GM19395 (cell line): ENCODE measurements at regions not wholly inside any gene's neighbourhood (a gene's known extent, or its start where the extent isn't known, plus 50 kb on each side); places are given as distances from the start of the nearest gene placed in this dataset.

Experiments used
- ATAC-seq: cut with Tn5 transposase; IDR thresholded peaks from one replicate; pipeline ENCODE4 v1.9.1; 2021; ENCODE audit warnings: mild to moderate bottlenecking, moderate library complexity; ENCODE audit not compliant: unreplicated experiment

DNA sequence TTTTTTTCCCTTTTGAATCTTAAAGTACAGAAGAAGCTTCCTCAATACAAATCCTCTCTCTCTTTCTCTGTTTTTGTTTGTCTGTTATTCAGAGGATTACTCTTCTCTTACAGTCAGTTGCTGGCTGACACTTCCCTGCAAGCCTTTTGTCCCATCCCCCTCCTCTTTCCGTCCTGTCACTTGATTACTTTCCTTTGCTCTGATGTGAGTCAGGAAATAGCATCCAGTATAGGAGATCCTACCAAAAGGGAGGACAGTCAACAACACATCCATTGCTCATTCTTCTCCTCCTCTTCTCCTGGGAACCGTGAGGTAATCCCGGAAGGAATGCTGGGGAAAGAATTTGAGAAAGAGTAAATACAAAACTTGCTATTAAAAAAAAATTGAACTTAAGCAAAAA is 79.3 kb upstream of the SCN7A start:
- no peak for ATAC-seq

DNA sequence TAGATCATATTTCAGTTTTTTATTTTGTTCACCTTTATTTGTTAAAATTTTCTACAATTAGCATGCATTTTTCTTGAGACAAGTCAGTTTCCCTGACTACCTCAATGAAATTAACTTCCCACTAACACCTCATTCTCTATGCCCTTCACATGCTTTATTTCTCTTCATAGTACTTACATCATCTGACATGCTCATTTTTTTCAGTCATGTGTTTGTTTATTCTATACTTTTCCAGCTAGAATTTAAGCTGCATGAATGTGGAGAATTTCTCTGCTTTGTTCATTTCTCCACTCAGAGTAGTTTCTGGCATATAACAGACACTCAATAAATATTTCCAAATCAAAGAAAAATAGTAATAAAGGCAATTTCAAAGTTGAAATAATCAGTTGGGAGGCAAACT is 78.9 kb upstream of the SCN7A start:
- ATAC-seq, result no peak

GRCh38 chr2:166568409-166568808 is 74.4 kb upstream of the SCN7A start:
- no peak for ATAC-seq

DNA sequence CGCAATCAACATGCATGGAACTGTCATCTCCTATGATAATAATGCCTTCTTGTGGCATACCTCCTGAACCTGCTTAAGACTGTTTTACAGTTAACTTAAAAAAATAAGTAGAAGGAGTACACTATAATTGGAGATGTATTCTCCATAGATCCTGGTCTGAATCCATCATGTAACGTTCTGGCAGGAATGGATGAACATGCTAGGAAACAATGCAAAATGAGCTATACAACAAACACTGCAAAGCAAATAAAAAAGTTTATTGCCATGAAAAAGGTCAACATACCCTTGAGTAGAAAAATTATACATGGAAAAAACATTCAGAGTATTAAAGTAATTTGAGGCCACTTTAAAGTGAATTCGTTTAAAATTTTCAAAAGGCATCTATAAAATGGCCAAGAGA is 71.5 kb upstream of the SCN7A start:
- no peak for ATAC-seq

- no peak for ATAC-seq
These were observed 69.8 kb upstream of the SCN7A start for GRCh38 chr2:166563894-166564293.

DNA sequence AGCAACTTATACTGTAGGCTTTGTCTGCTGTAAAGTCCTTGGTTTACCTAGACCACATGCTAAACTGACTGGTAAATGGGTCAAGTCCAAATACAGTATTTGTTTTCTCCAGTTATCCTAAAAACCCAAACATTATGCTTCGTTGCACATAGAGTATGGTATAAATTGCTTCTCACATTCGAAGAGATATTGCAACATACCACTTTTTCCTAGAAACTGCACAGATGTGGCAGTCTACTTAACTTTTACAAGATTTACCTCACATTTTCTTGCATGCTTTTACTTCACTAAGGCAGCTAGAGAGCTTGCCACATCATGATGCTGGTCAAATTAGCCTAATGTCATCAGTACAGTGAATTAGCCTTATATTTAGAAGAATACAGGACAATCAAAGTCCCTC is 66.0 kb upstream of the SCN7A start:
- no peak for ATAC-seq

DNA sequence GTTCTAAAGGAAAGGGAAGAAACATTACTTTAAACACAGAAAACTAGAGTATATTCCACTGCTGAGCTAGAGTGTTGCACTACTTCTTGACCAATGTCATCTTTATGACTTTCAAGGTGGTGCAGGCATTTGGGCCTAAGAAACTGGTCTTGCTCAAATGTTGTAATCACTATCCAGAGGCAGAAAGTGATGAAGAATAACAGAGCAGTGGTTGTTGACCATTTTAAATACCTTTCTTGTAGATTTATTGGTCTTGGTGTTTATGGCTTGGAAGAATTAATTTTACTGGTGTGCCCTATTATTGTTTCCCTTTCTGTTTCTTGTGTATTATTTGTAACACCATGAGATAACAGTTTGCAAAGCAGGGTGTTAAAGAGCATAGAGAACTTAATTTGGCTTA is 56.9 kb upstream of the SCN7A start:
- ATAC-seq, result no peak

DNA sequence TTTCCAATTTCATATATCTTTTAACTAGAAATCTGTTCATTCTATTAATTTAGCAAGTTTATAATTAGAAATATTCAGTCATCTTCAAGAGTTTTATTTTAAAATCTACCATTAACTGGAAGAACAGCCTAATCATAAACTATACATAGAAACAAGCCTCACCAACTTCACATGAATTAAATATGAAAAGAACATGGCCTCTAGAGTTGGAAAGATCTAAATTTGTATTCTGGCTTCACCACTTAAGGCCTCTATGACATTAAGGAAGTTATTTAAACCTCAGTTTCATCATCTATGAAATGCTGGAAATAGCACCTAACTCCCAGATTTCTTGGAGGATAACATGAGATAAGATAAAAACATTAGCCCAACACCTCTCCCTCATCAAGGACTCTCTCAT is 51.4 kb upstream of the SCN7A start:
- ATAC-seq, result no peak
